GM21367 (cell line): ENCODE measurements at regions not wholly inside any gene's neighbourhood (a gene's known extent, or its start where the extent isn't known, plus 50 kb on each side); places are given as distances from the start of the nearest gene placed in this dataset.

ENCODE experiments used
- ATAC-seq: cut with Tn5 transposase; IDR thresholded peaks from one replicate; pipeline ENCODE4 v1.9.1; 2021; ENCODE audit not compliant: unreplicated experiment

DNA sequence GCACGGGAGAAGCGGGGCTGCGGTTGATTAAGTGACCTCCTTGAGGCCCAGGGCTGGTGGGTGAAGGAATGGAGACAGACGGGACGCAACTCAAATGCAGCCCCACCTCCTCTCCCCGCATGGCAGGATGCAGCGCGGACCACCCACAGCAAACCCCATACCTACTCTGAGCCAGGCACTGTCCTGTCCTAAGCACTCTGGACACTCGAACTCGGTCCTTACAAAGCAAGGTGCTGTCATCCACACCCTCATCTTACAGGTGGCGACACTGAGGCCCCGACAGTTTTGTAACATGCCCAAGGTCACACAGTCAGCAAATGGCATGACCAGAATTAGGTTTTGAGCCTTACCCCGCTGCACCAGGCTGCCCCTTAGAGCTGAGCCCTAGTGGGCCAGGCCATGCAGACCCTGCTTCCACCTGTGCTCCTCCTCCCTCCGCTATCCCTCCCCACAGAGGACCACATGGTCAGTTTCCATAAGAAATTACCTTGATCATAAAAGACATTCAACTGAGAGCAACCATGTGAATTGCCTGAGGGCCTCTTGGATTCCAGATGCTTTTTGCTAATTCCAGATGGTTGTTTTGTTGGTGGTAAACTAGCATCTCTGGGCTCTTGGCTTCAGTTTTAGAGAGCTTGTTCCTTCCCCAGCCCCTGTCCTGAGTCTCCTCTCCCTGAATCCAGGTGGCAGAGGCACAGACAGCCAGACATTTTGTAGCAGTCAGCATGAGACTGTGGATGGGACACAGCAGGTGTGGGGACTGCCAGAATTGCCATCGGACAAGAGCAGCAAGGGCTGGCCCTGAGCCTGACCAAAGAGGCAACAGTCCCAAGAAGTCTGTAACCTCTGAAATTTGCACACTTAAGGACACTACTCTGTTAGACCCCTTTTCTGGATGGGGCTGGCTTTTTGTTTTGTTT lies 171.9 kb upstream of the PMEPA1 start:
- ATAC-seq, result no peak

GRCh38 chr20:57880571-57880892 lies 170.7 kb upstream of the PMEPA1 start:
- no peak for ATAC-seq

DNA sequence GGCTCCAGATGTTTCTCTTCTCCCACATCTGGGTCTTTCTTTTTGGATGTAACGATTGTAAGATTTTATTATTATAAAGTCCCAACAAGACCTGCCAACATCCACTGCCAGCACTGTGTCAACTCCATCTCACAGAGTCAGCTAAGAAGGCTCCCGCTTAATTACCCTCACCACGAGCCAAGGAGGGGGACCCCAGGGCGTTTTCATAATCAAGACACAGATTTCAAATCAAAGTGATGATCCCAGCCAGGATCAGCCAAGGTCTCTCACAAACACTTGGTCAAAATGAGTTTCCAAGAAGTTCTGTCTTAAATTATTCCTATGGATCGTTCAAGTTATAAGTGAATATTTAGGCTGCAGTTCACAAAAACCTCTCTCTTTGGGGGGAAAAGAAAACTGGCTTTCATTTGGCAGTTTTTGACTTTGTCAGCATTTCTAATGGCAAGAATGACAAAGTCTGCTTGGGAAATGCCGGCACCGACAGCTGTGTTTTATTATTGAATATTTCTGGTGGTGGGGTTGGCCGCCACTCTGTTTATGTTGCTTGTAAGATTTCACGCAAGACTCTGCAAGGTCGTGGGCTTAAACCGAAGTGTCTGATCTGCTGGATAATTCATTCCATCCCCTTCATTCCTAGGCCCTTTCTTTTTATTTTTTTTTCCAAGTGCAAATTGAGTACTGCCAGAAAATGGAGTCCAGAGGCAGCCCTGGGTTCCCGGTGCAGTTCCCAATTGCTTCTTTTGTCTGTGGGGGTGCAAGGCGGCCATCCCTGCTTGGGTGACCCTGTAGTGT lies 170.2 kb upstream of the PMEPA1 start:
- ATAC-seq, result no peak

- no peak for ATAC-seq
Observed at GRCh38 chr20:57879437-57879778, 169.6 kb upstream of the PMEPA1 start.

- no peak for ATAC-seq
Observed at GRCh38 chr20:57878786-57879424, 169.1 kb upstream of the PMEPA1 start.

DNA sequence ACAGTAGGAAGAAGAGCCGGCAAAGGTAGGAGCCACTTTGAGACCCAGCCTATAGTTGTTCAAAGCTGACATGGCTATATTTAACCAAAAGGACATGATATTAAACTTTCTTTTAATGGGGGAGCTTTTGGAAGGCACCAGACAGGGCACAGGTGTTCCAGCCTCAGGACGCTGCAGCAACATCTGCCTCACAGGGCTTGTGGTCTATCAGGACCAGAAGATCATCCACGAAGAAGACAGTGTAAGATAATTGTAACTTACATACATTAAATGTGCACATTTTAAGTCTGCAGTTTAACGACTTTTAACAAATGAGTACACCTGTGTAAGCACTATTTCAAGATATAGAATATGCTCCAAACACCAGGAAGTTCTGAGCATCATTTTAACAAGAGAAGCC lies 168.2 kb upstream of the PMEPA1 start:
- ATAC-seq, result no peak

- no peak for ATAC-seq
Observed at GRCh38 chr20:57877131-57877824, 167.5 kb upstream of the PMEPA1 start.

DNA sequence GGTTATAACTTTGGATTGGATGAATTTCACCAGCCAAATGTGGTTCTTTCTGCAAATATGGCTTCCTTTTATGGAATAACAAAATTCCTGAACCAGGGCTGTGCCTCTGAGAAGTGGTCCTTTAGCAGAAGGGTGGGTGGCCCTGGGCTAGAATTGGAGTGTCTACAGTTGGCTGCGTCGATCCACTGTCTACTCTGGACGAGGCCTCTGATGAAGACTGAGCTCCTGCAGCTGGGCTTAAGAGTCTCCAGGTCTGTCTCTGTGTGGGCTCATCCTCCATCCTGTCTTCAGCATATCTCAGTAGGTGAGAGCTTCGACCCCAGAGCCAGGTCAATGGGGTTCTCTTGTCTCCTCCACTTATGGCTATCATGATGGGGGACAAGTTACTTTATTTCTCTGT lies 166.3 kb upstream of the PMEPA1 start:
- ATAC-seq, result no peak

DNA sequence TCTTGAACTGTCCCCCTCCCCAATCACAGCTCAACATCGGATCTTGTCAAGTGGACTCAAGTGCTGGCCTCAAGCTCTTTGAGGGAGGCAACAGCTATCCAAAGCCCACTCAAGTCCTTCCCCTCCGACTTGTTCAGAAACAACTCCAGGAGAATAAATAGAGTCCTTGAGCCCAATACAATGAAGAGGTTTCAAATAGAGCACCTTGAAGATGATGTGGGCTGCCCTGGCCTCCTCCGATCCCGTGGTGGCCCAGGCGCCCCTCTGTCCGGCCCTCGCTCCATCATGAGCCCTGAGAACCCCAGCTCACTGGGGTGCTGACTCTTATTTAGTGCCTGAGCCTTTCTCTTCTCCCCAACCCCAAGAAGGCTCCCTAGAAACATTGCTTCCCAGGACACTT lies 164.3 kb upstream of the PMEPA1 start:
- no peak for ATAC-seq

GRCh38 chr20:57872816-57873409 lies 163.1 kb upstream of the PMEPA1 start:
- no peak for ATAC-seq

GRCh38 chr20:57871237-57871632 lies 161.4 kb upstream of the PMEPA1 start:
- no peak for ATAC-seq

- no peak for ATAC-seq
Observed at GRCh38 chr20:57870597-57871236, 160.9 kb upstream of the PMEPA1 start.

- ATAC-seq, result no peak
Observed at GRCh38 chr20:57869951-57870315, 160.1 kb upstream of the PMEPA1 start.

DNA sequence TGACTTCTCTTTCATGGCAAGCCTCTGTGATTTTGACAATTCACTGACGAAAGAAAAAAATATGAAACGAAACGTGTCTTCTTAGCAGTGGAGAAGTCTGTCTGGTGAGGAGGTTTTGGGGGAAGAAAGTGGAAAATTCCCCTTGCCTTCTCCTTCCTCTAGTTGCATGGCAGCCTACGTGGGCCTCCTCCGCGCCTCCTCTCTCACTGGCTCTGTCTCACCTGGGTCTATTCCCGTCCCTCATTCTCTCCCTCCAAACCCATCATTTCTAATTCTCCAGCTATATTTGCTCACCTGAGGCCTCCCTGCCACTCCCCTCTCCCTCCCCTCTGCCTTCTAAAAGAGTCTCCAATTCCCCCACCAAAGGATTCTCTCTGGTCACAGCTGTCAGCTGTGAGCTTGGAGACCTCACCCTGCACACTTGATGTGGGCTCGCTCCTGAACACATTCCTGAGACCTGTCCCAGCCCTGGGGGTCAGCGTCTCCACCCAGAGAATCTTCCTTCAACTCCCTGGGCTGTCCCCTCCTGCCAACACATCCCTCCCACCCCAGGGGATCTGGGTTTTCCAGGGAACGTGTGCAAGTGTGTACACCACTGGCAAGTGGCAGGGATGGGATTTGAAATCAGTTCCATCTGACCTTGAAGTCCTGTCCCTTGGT lies 159.6 kb upstream of the PMEPA1 start:
- ATAC-seq, result no peak

GRCh38 chr20:57868310-57868709 lies 158.5 kb upstream of the PMEPA1 start:
- ATAC-seq, result no peak

DNA sequence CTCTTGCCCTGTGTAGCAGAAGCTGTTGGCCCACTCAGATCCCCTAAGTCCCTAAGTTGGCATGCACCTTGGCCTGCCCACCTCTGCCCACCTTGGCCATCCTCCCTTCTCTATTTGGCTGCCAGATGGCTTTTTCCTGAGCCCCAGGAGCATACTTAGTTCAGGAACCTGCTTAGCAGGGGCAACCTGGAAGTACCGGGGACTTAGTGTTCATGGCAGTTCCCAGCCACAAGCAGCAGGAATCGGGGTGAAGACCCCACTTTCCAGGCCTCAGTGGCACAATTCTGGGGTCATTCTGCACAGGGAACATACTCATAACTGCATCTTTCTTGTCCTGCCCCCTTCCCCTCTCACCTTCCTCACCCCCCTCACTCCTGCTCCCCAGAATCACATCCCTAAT lies 158.0 kb upstream of the PMEPA1 start:
- ATAC-seq, result no peak

DNA sequence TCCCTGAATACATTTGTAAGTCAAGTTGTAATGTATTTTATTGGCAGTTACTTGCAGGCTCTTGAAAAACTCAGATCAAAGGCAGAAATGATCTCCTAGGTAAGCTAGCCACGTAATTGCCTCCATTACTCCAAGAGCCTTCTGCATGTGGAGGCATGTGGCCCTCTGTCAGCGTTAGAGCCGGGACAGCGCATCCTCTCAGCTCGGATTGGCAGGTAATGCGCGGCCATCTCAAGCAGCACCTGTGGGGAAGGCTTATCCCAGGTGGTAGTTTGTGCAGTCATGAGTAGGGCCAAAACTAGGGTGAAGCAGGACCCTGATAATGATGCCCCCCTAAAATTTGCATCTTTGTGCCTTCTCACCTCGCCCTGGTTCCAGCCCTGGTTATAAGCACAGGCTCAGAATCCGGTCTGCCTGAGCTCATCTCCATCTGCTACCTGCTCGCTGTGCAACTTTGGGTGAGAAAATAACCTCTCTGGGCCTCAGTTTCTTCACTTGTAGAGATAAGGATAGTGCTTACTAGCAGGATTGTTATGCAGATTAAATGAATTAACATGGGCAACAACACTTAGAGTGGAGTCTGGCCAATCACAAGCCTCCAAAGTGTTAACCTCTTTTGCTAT lies 157.5 kb upstream of the PMEPA1 start:
- no peak for ATAC-seq

DNA sequence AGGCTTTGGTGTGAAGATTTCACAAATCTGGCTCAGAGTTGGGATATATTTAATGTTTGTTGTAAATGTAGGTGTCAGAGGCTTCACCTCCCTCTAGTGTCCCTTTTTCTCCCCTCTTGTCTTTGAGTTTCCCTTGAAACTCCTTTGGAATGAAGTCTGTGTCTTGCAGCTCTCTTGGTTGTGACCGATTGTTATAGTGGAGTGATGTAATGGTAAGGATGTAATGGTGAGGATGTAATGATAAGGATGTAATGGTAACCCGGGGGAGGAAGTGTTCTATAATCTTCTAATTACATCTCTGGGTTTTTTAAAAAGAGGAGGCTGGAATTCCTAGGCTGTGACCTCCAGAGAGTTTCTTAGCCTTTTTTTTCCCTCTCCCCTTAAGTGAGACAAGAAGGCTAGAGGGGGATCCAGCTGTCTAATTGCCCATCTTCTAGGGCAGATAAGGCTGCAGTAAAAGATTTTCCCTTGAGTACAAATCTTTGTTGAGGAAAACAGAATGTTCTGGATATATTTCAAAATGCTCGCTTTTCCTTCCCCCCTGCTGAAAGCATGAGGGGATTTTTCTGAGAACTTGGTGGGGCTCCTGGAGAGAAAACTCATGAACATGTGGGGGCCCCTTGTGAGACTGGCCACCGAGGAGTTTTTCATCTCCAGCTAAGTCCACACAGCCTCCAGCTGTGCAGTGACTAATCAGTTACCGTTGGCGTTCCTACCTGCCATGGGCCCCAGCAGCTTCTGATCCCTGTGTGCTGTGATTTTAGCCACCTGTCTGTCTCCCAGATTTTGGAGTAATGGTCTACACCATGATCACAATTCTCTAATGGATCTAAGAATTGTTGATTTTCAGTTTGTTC lies 156.7 kb upstream of the PMEPA1 start:
- no peak for ATAC-seq

DNA sequence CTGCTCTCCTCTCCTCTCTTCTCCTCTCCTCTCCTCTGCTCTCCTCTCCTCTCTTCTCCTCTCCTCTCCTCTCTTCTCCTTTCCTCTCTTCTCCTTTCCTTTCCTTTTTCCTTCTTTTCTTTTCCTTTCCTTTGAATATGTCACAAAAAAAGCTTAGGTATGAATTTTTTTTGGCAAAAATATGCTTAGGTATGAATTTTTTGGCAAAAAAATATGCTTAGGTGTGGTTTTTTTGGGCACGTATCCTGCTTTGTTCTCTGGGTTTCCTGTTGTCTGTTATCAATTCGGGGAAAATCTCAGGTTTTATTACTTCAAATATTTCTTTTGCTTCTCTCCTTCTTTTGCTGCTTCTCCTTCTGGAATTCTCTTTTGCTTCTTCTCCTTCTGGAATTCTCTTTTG lies 155.5 kb upstream of the PMEPA1 start:
- ATAC-seq, result no peak
